IPS-20b (cell line): ENCODE measurements at regions not wholly inside any gene's neighbourhood (a gene's known extent, or its start where the extent isn't known, plus 50 kb on each side); places are given as distances from the start of the nearest gene placed in this dataset.

Source experiments
- H3K27ac ChIP-seq: one replicate; pipeline ENCODE4 v1.5.1; 2013; ENCODE audit warnings: low read length
- H3K27me3 ChIP-seq: 2 replicates; pipeline ENCODE4 v1.6.1; 2013; ENCODE audit warnings: mild to moderate bottlenecking, low read length, inconsistent platforms; ENCODE audit not compliant: insufficient read depth
- H3K36me3 ChIP-seq: 2 replicates; pipeline ENCODE4 v1.6.1; 2013; ENCODE audit warnings: low read depth, mild to moderate bottlenecking, inconsistent platforms, low read length, moderate library complexity; ENCODE audit not compliant: insufficient read depth
- H3K4me1 ChIP-seq: 2 replicates; pipeline ENCODE4 v1.6.1; 2013; ENCODE audit warnings: mild to moderate bottlenecking, control low read depth, inconsistent platforms, low read length, moderate library complexity; ENCODE audit not compliant: insufficient read depth
- H3K4me3 ChIP-seq: 2 replicates; pipeline ENCODE4 v1.5.1; 2013; ENCODE audit warnings: mild to moderate bottlenecking, low read length, inconsistent platforms
- H3K9ac ChIP-seq: 2 replicates; pipeline ENCODE4 v1.6.1; 2013; ENCODE audit warnings: low read depth, mild to moderate bottlenecking, inconsistent platforms, low read length, moderate library complexity
- H3K9me3 ChIP-seq: 2 replicates; pipeline ENCODE4 v1.6.1; 2013; ENCODE audit warnings: mild to moderate bottlenecking, low read depth, low read length, inconsistent platforms; ENCODE audit not compliant: insufficient read depth

GRCh38 chrX:138294951-138295350 lies 416.6 kb downstream of the FGF13 start:
- Histone ChIP-seq H3K27me3 (no peaks in the 10 kb centered on the region), H3K36me3 (no peaks in the 10 kb centered on the region), H3K9me3 (no peaks in the 10 kb centered on the region), H3K9ac (no peak overlapping the region), H3K4me1 (no peaks in the 10 kb centered on the region), H3K27ac (no peak overlapping the region), H3K4me3 (no peak overlapping the region)

GRCh38 chrX:138298268-138298667 lies 413.2 kb downstream of the FGF13 start:
- Histone ChIP-seq H3K27me3 (no peaks in the 10 kb centered on the region), H3K9ac (no peak overlapping the region), H3K27ac (no peak overlapping the region), H3K4me3 (no peak overlapping the region), H3K36me3 (no peaks in the 10 kb centered on the region), H3K9me3 (no peaks in the 10 kb centered on the region), H3K4me1 (no peaks in the 10 kb centered on the region)

GRCh38 chrX:138345801-138346200 lies 365.7 kb downstream of the FGF13 start:
- H3K4me3 ChIP-seq: no peak overlapping the region
- no peaks in the 10 kb centered on the region for H3K9me3 ChIP-seq
- H3K36me3 ChIP-seq: no peaks in the 10 kb centered on the region
- H3K9ac ChIP-seq: no peak overlapping the region
- no peaks in the 10 kb centered on the region for H3K27me3 ChIP-seq
- no peak overlapping the region for H3K27ac ChIP-seq
- H3K4me1 ChIP-seq: 0 out of 2 replicates have a peak, but pooled peaks cover 3% of the 10 kb centered on the region

- Histone ChIP-seq H3K4me1 (0 out of 2 replicates have a peak, but pooled peaks cover 3% of the 10 kb centered on the region), H3K9ac (no peak overlapping the region), H3K36me3 (no peaks in the 10 kb centered on the region), H3K27me3 (no peaks in the 10 kb centered on the region), H3K9me3 (no peaks in the 10 kb centered on the region), H3K4me3 (no peak overlapping the region), H3K27ac (no peak overlapping the region)
Measured at GRCh38 chrX:138349351-138349750, 362.2 kb downstream of the FGF13 start.

- H3K9ac ChIP-seq: no peak overlapping the region
- no peaks in the 10 kb centered on the region for H3K9me3 ChIP-seq
- no peak overlapping the region for H3K27ac ChIP-seq
- H3K27me3 ChIP-seq: no peaks in the 10 kb centered on the region
- H3K4me1 ChIP-seq: no peaks in the 10 kb centered on the region
- no peak overlapping the region for H3K4me3 ChIP-seq
- H3K36me3 ChIP-seq: no peaks in the 10 kb centered on the region
Measured at GRCh38 chrX:138378876-138379275, 332.6 kb downstream of the FGF13 start.

GRCh38 chrX:138408101-138408500 lies 303.4 kb downstream of the FGF13 start:
- Histone ChIP-seq H3K36me3 (no peaks in the 10 kb centered on the region), H3K4me3 (no peak overlapping the region), H3K9me3 (no peaks in the 10 kb centered on the region), H3K4me1 (no peaks in the 10 kb centered on the region), H3K27me3 (no peaks in the 10 kb centered on the region), H3K27ac (no peak overlapping the region), H3K9ac (no peak overlapping the region)

GRCh38 chrX:138411048-138411447 lies 300.5 kb downstream of the FGF13 start:
- H3K27me3 ChIP-seq: no peaks in the 10 kb centered on the region

More at GRCh38 chrX:138411048-138411447, 300.5 kb downstream of the FGF13 start:
- Histone ChIP-seq H3K9ac (no peak overlapping the region), H3K36me3 (no peaks in the 10 kb centered on the region), H3K9me3 (no peaks in the 10 kb centered on the region), H3K4me1 (no peaks in the 10 kb centered on the region), H3K4me3 (no peak overlapping the region), H3K27ac (no peak overlapping the region)
